ENCODE measurements at regions not wholly inside any gene's neighbourhood (a gene's known extent, or its start where the extent isn't known, plus 50 kb on each side); places are given as distances from the start of the nearest gene placed in this dataset.

DNA sequence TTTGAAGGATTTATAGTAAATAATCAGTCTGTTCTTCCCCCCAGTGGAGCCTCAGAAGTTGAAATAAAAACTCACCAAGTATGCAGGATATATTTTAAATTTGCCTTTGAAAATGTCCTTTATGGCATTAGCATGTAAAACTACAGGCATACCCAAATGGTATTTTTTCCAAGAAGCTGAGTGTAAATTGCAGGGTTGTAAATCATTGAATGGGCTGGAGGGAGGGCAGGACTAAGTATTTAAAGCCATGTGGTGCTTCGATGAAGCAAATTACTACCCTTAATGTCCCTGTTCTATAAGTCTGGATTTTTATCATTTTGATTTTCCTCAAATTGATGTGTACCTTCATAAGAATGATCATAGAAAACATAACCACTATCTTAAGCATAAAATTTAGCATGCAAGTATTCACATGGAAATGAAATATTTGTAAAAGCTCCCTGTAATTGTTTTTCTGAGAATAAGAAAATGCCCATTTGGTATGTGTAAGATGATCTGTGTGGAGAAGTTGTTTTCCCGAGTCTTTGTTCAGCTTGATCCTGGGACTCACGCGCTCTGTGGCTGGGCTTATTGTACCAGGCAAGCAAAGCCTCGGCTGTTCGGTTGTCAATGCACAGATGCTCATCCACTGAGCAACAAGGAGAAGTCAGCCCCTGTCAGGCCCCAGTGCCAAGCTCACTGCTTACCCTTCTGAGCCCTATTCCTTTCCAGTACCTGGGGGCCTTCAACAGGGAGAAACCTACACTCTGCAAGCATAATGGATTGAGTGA is 66.7 kb downstream of the CD164 start:
- H3K4me1 ChIP-seq, result peaks cover 0 to 9% (median 0%) of the 10 kb centered on the region in 4 donors
- DNase-seq (ENCODE audit: extremely low spot score), result no peak
- no peak overlapping the region for H3K27ac ChIP-seq (replicated peaks in 1 of 4)
- H3K4me3 ChIP-seq, result no peak overlapping the region
- WGBS, result 85% methylated on average over 6 of the region's 6 CpGs
- H3K36me3 ChIP-seq, result no peaks in the 10 kb centered on the region
- intact Hi-C loops (cut with DNase I), result no loop called here
- TF ChIP-seq, protein P1, sequence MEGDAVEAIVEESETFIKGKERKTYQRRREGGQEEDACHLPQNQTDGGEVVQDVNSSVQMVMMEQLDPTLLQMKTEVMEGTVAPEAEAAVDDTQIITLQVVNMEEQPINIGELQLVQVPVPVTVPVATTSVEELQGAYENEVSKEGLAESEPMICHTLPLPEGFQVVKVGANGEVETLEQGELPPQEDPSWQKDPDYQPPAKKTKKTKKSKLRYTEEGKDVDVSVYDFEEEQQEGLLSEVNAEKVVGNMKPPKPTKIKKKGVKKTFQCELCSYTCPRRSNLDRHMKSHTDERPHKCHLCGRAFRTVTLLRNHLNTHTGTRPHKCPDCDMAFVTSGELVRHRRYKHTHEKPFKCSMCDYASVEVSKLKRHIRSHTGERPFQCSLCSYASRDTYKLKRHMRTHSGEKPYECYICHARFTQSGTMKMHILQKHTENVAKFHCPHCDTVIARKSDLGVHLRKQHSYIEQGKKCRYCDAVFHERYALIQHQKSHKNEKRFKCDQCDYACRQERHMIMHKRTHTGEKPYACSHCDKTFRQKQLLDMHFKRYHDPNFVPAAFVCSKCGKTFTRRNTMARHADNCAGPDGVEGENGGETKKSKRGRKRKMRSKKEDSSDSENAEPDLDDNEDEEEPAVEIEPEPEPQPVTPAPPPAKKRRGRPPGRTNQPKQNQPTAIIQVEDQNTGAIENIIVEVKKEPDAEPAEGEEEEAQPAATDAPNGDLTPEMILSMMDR (IDR thresholded peaks at IDR 0.05), result no peak
- no peak for TF ChIP-seq EP300 (IDR thresholded peaks at IDR 0.05)
- TF ChIP-seq POLR2A (IDR thresholded peaks at IDR 0.05; ENCODE audit: low read depth), result no peak
- no peak for TF ChIP-seq POLR2AphosphoS5 (IDR thresholded peaks at IDR 0.05)
- no peaks in the 10 kb centered on the region for H3K9me3 ChIP-seq
- H3K27me3 ChIP-seq, result no peaks in the 10 kb centered on the region

- TF ChIP-seq POLR2A (IDR thresholded peaks at IDR 0.05; ENCODE audit: low read depth), result no peak
- TF ChIP-seq EP300 (IDR thresholded peaks at IDR 0.05), result no peak
- TF ChIP-seq, protein P1 (IDR thresholded peaks at IDR 0.05), result no peak
- no peak for TF ChIP-seq POLR2AphosphoS5 (IDR thresholded peaks at IDR 0.05)
- no peak for DNase-seq (ENCODE audit: extremely low spot score)
- H3K9me3 ChIP-seq, result no peaks in the 10 kb centered on the region
- no peaks in the 10 kb centered on the region for H3K27me3 ChIP-seq
- no peak overlapping the region for H3K27ac ChIP-seq (replicated peaks in 1 of 4)
- no peaks in the 10 kb centered on the region for H3K36me3 ChIP-seq
- peaks cover 0 to 9% (median 0%) of the 10 kb centered on the region in 4 donors for H3K4me1 ChIP-seq
- intact Hi-C loops (cut with DNase I), result no loop called here
- no peak overlapping the region for H3K4me3 ChIP-seq
- WGBS, result 85% methylated on average over 11 of the region's 12 CpGs
Observed at GRCh38 chr6:109314313-109314712, 68.0 kb downstream of the CD164 start.

- intact Hi-C loops (cut with DNase I), result no loop called here
- Histone ChIP-seq H3K4me3 (no peak overlapping the region), H3K9me3 (no peaks in the 10 kb centered on the region), H3K36me3 (no peaks in the 10 kb centered on the region), H3K4me1 (peaks cover 0 to 6% (median 4%) of the 10 kb centered on the region in 4 donors), H3K27me3 (no peaks in the 10 kb centered on the region), H3K27ac (replicated peaks in 1 of 4) (no peak overlapping the region)
- 87% methylated on average over 5 of the region's 5 CpGs for WGBS
- no peak for TF ChIP-seq POLR2A (IDR thresholded peaks at IDR 0.05; ENCODE audit: low read depth)
- no peak for TF ChIP-seq EP300 (IDR thresholded peaks at IDR 0.05)
- TF ChIP-seq POLR2AphosphoS5 (IDR thresholded peaks at IDR 0.05), result no peak
- TF ChIP-seq, protein P1 (IDR thresholded peaks at IDR 0.05), result no peak
- DNase-seq (ENCODE audit: extremely low spot score), result no peak
Observed at GRCh38 chr6:109313139-109313538, 69.1 kb downstream of the CD164 start.

- no peak overlapping the region for H3K27ac ChIP-seq (replicated peaks in 1 of 4)
- no peak for TF ChIP-seq EP300 (IDR thresholded peaks at IDR 0.05)
- WGBS, result 83% methylated on average over 2 of the region's 2 CpGs
- intact Hi-C loops (cut with DNase I), result no loop called here
- H3K4me1 ChIP-seq, result peaks cover 0 to 9% (median 5%) of the 10 kb centered on the region in 4 donors
- H3K27me3 ChIP-seq, result no peaks in the 10 kb centered on the region
- H3K4me3 ChIP-seq, result no peak overlapping the region
- no peak for DNase-seq (ENCODE audit: extremely low spot score)
- H3K36me3 ChIP-seq, result no peaks in the 10 kb centered on the region
- no peaks in the 10 kb centered on the region for H3K9me3 ChIP-seq
Observed at GRCh38 chr6:109311471-109311870, 70.8 kb downstream of the CD164 start.

GRCh38 chr6:109309917-109310316 is 72.3 kb downstream of the CD164 start:
- DNase-seq (ENCODE audit: extremely low spot score), result no peak
- Histone ChIP-seq H3K9me3 (no peaks in the 10 kb centered on the region), H3K4me3 (no peak overlapping the region), H3K27me3 (no peaks in the 10 kb centered on the region), H3K36me3 (no peaks in the 10 kb centered on the region), H3K4me1 (peaks cover under 1 to 11% (median 5%) of the 10 kb centered on the region in 4 donors), H3K27ac (replicated peaks in 1 of 4) (no peak overlapping the region)
- intact Hi-C loops (cut with DNase I), result no loop called here
- TF ChIP-seq, protein P1 (IDR thresholded peaks at IDR 0.05), result no peak
- no peak for TF ChIP-seq POLR2A (IDR thresholded peaks at IDR 0.05; ENCODE audit: low read depth)
- TF ChIP-seq EP300 (IDR thresholded peaks at IDR 0.05), result no peak
- TF ChIP-seq POLR2AphosphoS5 (IDR thresholded peaks at IDR 0.05), result no peak
- 91% methylated on average over 5 of the region's 5 CpGs for WGBS
